GM06990 (cell line): ENCODE measurements at regions not wholly inside any gene's neighbourhood (a gene's known extent, or its start where the extent isn't known, plus 50 kb on each side); places are given as distances from the start of the nearest gene placed in this dataset.

Experiments used
- DNase-seq: peaks from one replicate; pipeline ENCODE4 v3.0.0-alpha.2; 2011; ENCODE audit not compliant: insufficient read length; ENCODE audit errors: extremely low read depth
- H3K27me3 ChIP-seq: replicated peaks from 2 replicates; pipeline ENCODE4 v1.6.0; 2011; ENCODE audit warnings: low read length; ENCODE audit not compliant: control insufficient read depth, insufficient read depth
- H3K36me3 ChIP-seq: 2 replicates; pipeline ENCODE4 v1.5.1; 2011; ENCODE audit warnings: low read length; ENCODE audit not compliant: control insufficient read depth, insufficient read depth
- H3K4me3 ChIP-seq: replicated peaks from 2 replicates; pipeline ENCODE4 v1.5.1; 2011; ENCODE audit warnings: low read depth, mild to moderate bottlenecking, control low read depth, low read length
- TF ChIP-seq, protein P1 (sequence below): IDR thresholded peaks from 2 replicates; pipeline ENCODE4 v1.5.1; 2011; ENCODE audit warnings: low read length, control low read depth, mild to moderate bottlenecking, inconsistent platforms; ENCODE audit not compliant: insufficient read depth, poor library complexity, severe bottlenecking

- H3K27me3 ChIP-seq: no peaks in the 10 kb centered on the region; the same call in 1 of the 2 replicates
- no peaks in the 10 kb centered on the region for H3K36me3 ChIP-seq
- TF ChIP-seq, protein P1, sequence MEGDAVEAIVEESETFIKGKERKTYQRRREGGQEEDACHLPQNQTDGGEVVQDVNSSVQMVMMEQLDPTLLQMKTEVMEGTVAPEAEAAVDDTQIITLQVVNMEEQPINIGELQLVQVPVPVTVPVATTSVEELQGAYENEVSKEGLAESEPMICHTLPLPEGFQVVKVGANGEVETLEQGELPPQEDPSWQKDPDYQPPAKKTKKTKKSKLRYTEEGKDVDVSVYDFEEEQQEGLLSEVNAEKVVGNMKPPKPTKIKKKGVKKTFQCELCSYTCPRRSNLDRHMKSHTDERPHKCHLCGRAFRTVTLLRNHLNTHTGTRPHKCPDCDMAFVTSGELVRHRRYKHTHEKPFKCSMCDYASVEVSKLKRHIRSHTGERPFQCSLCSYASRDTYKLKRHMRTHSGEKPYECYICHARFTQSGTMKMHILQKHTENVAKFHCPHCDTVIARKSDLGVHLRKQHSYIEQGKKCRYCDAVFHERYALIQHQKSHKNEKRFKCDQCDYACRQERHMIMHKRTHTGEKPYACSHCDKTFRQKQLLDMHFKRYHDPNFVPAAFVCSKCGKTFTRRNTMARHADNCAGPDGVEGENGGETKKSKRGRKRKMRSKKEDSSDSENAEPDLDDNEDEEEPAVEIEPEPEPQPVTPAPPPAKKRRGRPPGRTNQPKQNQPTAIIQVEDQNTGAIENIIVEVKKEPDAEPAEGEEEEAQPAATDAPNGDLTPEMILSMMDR: no peak
- H3K4me3 ChIP-seq: no peak overlapping the region
- no peak for DNase-seq
Observed at GRCh38 chr15:62617741-62618140, 424.8 kb upstream of the TPM1 start.

- Histone ChIP-seq H3K36me3 (no peaks in the 10 kb centered on the region), H3K27me3 (no peaks in the 10 kb centered on the region; the same call in 1 of the 2 replicates), H3K4me3 (no peak overlapping the region)
- no peak for DNase-seq
- TF ChIP-seq, protein P1: no peak
Observed at GRCh38 chr15:62618432-62618831, 424.1 kb upstream of the TPM1 start.

GRCh38 chr15:62618846-62619504, 423.6 kb upstream of the TPM1 start:
- Histone ChIP-seq H3K4me3 (no peak overlapping the region), H3K27me3 (no peaks in the 10 kb centered on the region; the same call in 1 of the 2 replicates), H3K36me3 (no peaks in the 10 kb centered on the region)
- DNase-seq: no peak
- TF ChIP-seq, protein P1: no peak

- Histone ChIP-seq H3K4me3 (no peak overlapping the region), H3K27me3 (no peaks in the 10 kb centered on the region; the same call in 1 of the 2 replicates), H3K36me3 (no peaks in the 10 kb centered on the region)
- DNase-seq: no peak
- TF ChIP-seq, protein P1: no peak
Observed at GRCh38 chr15:62619526-62619925, 423.0 kb upstream of the TPM1 start.

- Histone ChIP-seq H3K4me3 (no peak overlapping the region), H3K27me3 (no peaks in the 10 kb centered on the region; the same call in 1 of the 2 replicates), H3K36me3 (no peaks in the 10 kb centered on the region)
- no peak for DNase-seq
- TF ChIP-seq, protein P1: no peak
Observed at GRCh38 chr15:62622775-62623174, 419.8 kb upstream of the TPM1 start.
